PFSK-1 (cell line): ENCODE measurements at regions not wholly inside any gene's neighbourhood (a gene's known extent, or its start where the extent isn't known, plus 50 kb on each side); places are given as distances from the start of the nearest gene placed in this dataset.

Source experiments
- FOXP2 ChIP-seq: optimal IDR thresholded peaks from 2 replicates; pipeline ENCODE3; 2011; ENCODE audit warnings: borderline replicate concordance, control low read depth, inconsistent platforms; ENCODE audit not compliant: insufficient read depth; ENCODE audit errors: extremely low read length, extremely low read depth
- POLR2AphosphoS5 ChIP-seq: IDR thresholded peaks from 2 replicates; pipeline ENCODE4 v1.6.1; 2012; ENCODE audit warnings: low read depth, mild to moderate bottlenecking, control low read depth, low read length, moderate library complexity
- SIN3A ChIP-seq: IDR thresholded peaks from 2 replicates; pipeline ENCODE4 v1.6.1; 2012; ENCODE audit warnings: mild to moderate bottlenecking, low read length, moderate library complexity, borderline replicate concordance; ENCODE audit not compliant: insufficient read depth
- TAF1 ChIP-seq: IDR thresholded peaks from 2 replicates; pipeline ENCODE4 v1.6.1; 2012; ENCODE audit warnings: low read length, control low read depth, borderline replicate concordance; ENCODE audit not compliant: insufficient read depth
- TF ChIP-seq, protein P1 (sequence below), 2 experiments: IDR thresholded peaks; 2 replicates each; pipeline versions ENCODE4 v1.6.1 to v1.8.0; 2011 to 2012; ENCODE audit warnings: low read depth in 2 of 2, low read length in 2 of 2, control low read depth in 1 of 2, inconsistent platforms in 1 of 2, mild to moderate bottlenecking in 1 of 2, moderate library complexity in 1 of 2; ENCODE audit not compliant: insufficient read depth in 1 of 2

- TF ChIP-seq SIN3A = no peak
- no peak for TF ChIP-seq POLR2AphosphoS5
- no peak for TF ChIP-seq FOXP2
- TF ChIP-seq, protein P1, sequence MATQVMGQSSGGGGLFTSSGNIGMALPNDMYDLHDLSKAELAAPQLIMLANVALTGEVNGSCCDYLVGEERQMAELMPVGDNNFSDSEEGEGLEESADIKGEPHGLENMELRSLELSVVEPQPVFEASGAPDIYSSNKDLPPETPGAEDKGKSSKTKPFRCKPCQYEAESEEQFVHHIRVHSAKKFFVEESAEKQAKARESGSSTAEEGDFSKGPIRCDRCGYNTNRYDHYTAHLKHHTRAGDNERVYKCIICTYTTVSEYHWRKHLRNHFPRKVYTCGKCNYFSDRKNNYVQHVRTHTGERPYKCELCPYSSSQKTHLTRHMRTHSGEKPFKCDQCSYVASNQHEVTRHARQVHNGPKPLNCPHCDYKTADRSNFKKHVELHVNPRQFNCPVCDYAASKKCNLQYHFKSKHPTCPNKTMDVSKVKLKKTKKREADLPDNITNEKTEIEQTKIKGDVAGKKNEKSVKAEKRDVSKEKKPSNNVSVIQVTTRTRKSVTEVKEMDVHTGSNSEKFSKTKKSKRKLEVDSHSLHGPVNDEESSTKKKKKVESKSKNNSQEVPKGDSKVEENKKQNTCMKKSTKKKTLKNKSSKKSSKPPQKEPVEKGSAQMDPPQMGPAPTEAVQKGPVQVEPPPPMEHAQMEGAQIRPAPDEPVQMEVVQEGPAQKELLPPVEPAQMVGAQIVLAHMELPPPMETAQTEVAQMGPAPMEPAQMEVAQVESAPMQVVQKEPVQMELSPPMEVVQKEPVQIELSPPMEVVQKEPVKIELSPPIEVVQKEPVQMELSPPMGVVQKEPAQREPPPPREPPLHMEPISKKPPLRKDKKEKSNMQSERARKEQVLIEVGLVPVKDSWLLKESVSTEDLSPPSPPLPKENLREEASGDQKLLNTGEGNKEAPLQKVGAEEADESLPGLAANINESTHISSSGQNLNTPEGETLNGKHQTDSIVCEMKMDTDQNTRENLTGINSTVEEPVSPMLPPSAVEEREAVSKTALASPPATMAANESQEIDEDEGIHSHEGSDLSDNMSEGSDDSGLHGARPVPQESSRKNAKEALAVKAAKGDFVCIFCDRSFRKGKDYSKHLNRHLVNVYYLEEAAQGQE (IDR thresholded peaks at IDR 0.05; ENCODE audit: insufficient read depth in 1 of 2, low read depth in 2 of 2, low read length in 2 of 2) = no peak
- TF ChIP-seq TAF1 = no peak
Observed at GRCh38 chr11:116077092-116077491, 572.9 kb upstream of the CADM1 start.

- TF ChIP-seq SIN3A (no peak), FOXP2 (no peak), POLR2AphosphoS5 (no peak)
- TF ChIP-seq, protein P1 (IDR thresholded peaks at IDR 0.05; ENCODE audit: insufficient read depth in 1 of 2, low read depth in 2 of 2, low read length in 2 of 2) = no peak
Observed at GRCh38 chr11:116073854-116074837, 569.9 kb upstream of the CADM1 start.

- TF ChIP-seq SIN3A = no peak
- TF ChIP-seq POLR2AphosphoS5 = no peak
- TF ChIP-seq, protein P1 (IDR thresholded peaks at IDR 0.05; ENCODE audit: insufficient read depth in 1 of 2, low read depth in 2 of 2, low read length in 2 of 2) = no peak
- no peak for TF ChIP-seq FOXP2
- TF ChIP-seq TAF1 = no peak
Observed at GRCh38 chr11:116072601-116073410, 568.6 kb upstream of the CADM1 start.

DNA sequence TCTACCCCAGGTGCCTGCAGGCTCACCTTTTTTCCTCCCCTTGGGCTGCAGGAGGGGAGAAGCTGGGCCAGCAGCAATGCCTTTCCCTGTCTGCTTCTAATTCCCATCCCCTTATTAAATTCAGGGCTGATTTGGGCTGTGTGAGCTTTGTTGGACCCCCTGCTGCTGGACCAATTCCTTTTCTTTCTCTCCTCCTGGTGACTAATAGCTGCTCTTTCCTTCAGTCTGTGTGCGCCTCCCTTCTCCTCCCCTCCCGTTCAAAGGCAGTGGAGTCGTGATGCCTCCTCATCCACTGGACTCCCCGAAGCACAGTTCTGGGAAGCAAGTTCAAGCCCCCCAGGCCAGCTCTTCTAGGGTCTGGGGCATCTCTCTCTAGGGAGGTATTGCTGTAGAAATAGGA, 567.9 kb upstream of the CADM1 start:
- TF ChIP-seq TAF1 = no peak
- TF ChIP-seq, protein P1 (IDR thresholded peaks at IDR 0.05; ENCODE audit: insufficient read depth in 1 of 2, low read depth in 2 of 2, low read length in 2 of 2) = no peak
- no peak for TF ChIP-seq SIN3A
- TF ChIP-seq POLR2AphosphoS5 = no peak
- no peak for TF ChIP-seq FOXP2
